Immature natural killer cell (primary cell): ENCODE measurements at regions not wholly inside any gene's neighbourhood (a gene's known extent, or its start where the extent isn't known, plus 50 kb on each side); places are given as distances from the start of the nearest gene placed in this dataset.
"Not testable (repeated sequence)": the region's sequence is repeated elsewhere in the genome, so short reads cannot be mapped to it uniquely, and the experiment has no call there.

Experiments
- DNase-seq, 3 donors: peaks; one replicate each; pipeline ENCODE4 v3.0.0; 2022; ENCODE audit warnings: mixed read lengths in 1 of 3
- H3K27ac Mint-ChIP-seq, 6 donors: one replicate each; pipeline ENCODE4 v1.8.0; 2020; ENCODE audit warnings: mixed read lengths in 6 of 6, mild to moderate bottlenecking in 5 of 6, inconsistent platforms in 4 of 6, moderate library complexity in 3 of 6
- H3K27me3 Mint-ChIP-seq, 3 donors: one replicate each; pipeline ENCODE4 v1.8.0; 2020 to 2021; ENCODE audit warnings: low read depth in 3 of 3, mild to moderate bottlenecking in 3 of 3, mixed read lengths in 3 of 3, moderate library complexity in 3 of 3, inconsistent platforms in 1 of 3
- H3K36me3 Mint-ChIP-seq, 3 donors: one replicate each; pipeline ENCODE4 v1.8.0; 2020; ENCODE audit warnings: mixed read lengths in 3 of 3, inconsistent platforms in 2 of 3, mild to moderate bottlenecking in 2 of 3
- H3K4me1 Mint-ChIP-seq, 2 donors: one replicate each; pipeline ENCODE4 v1.8.0; 2020; ENCODE audit warnings: inconsistent platforms in 2 of 2, mild to moderate bottlenecking in 2 of 2, mixed read lengths in 2 of 2, moderate library complexity in 1 of 2
- H3K4me3 Mint-ChIP-seq, 5 donors: one replicate each; pipeline ENCODE4 v1.8.0; 2020; ENCODE audit warnings: mild to moderate bottlenecking in 5 of 5, mixed read lengths in 5 of 5, inconsistent platforms in 3 of 5, moderate library complexity in 3 of 5
- H3K9me3 Mint-ChIP-seq, 6 donors: one replicate each; pipeline ENCODE4 v1.8.0; 2020; ENCODE audit warnings: mild to moderate bottlenecking in 6 of 6, mixed read lengths in 6 of 6, inconsistent platforms in 4 of 6, moderate library complexity in 3 of 6

GRCh38 chr5:57429513-57430120 is 53.0 kb downstream of the ACTBL2 start:
- Mint-ChIP-seq H3K4me3 (no peak overlapping the region), H3K27me3 (peaks cover 0 to 2% (median 1%) of the 10 kb centered on the region in 3 donors), H3K27ac (no peak overlapping the region), H3K9me3 (peaks cover 0 to 2% (median 0%) of the 10 kb centered on the region in 6 donors), H3K36me3 (no peaks in the 10 kb centered on the region), H3K4me1 (no peaks in the 10 kb centered on the region)
- DNase-seq: no peak

DNA sequence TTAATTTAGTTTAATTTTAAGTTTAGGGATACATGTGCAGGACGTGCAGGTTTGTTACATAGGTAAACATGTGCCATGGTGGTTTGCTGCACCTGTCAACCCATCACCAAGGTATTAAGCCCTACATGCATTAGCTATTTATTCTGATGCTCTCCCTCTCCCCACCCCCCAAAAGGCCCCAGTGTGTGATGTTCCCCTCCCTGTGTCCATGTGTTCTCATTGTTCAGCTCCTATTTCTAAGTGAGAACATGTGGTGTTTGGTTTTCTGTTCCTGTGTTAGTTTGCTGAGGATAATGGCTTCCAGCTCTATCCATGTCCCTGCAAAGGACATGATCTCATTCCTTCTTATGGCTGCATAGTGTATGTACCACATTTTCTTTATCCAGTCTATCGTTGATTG is 53.6 kb downstream of the ACTBL2 start:
- H3K36me3 Mint-ChIP-seq, H3K27me3 Mint-ChIP-seq, H3K4me1 Mint-ChIP-seq, H3K27ac Mint-ChIP-seq, DNase-seq, H3K9me3 Mint-ChIP-seq, H3K4me3 Mint-ChIP-seq: not testable (repeated sequence)

- H3K27ac Mint-ChIP-seq: no peak overlapping the region
- no peaks in the 10 kb centered on the region for H3K36me3 Mint-ChIP-seq
- no peak for DNase-seq
- no peak overlapping the region for H3K4me3 Mint-ChIP-seq
- peaks cover 0 to 2% (median 0%) of the 10 kb centered on the region in 6 donors for H3K9me3 Mint-ChIP-seq
- H3K4me1 Mint-ChIP-seq: no peaks in the 10 kb centered on the region
- peaks cover 0 to 2% (median 1%) of the 10 kb centered on the region in 3 donors for H3K27me3 Mint-ChIP-seq
Measured at GRCh38 chr5:57422993-57423392, 59.6 kb downstream of the ACTBL2 start.

- H3K27me3 Mint-ChIP-seq: peaks cover 0 to 1% (median 0%) of the 10 kb centered on the region in 3 donors
- no peak overlapping the region for H3K4me3 Mint-ChIP-seq
- H3K4me1 Mint-ChIP-seq: no peaks in the 10 kb centered on the region
- no peaks in the 10 kb centered on the region for H3K36me3 Mint-ChIP-seq
- DNase-seq: no peak
- no peak overlapping the region for H3K27ac Mint-ChIP-seq
- H3K9me3 Mint-ChIP-seq: peaks cover 0 to 2% (median 0%) of the 10 kb centered on the region in 6 donors
Measured at GRCh38 chr5:57422341-57422740, 60.3 kb downstream of the ACTBL2 start.

DNA sequence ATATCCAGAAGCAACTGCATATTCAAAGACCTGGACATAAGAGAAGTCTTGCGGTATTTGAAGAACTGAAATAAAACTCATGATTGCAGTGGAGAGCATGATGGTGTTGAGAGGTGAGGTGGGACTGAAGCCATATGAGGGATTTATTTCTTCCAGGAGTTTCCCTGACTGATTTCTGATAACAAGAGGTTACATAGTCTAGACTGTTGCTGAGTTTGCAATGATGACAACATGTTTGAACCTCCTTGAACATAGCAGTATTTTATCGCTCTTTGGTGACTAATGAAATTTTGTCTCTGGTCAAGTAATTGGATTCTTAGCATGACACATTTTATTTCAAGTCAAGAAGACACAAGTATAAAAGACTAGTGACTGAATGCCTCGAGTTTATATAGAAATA is 61.8 kb downstream of the ACTBL2 start:
- no peak overlapping the region for H3K4me3 Mint-ChIP-seq
- DNase-seq: no peak
- no peaks in the 10 kb centered on the region for H3K4me1 Mint-ChIP-seq
- no peaks in the 10 kb centered on the region for H3K36me3 Mint-ChIP-seq
- no peak overlapping the region for H3K27ac Mint-ChIP-seq
- H3K9me3 Mint-ChIP-seq: peaks cover 0 to 4% (median 0%) of the 10 kb centered on the region in 6 donors
- peaks cover 0 to 4% (median 0%) of the 10 kb centered on the region in 3 donors for H3K27me3 Mint-ChIP-seq

- Mint-ChIP-seq H3K4me3 (no peak overlapping the region), H3K27ac (no peak overlapping the region), H3K9me3 (peaks cover 0 to 4% (median 0%) of the 10 kb centered on the region in 6 donors), H3K36me3 (no peaks in the 10 kb centered on the region), H3K4me1 (no peaks in the 10 kb centered on the region), H3K27me3 (peaks cover 0 to 4% (median 0%) of the 10 kb centered on the region in 3 donors)
- no peak for DNase-seq
Measured at GRCh38 chr5:57417971-57418370, 64.6 kb downstream of the ACTBL2 start.

GRCh38 chr5:57417320-57417719 is 65.3 kb downstream of the ACTBL2 start:
- Mint-ChIP-seq H3K27me3 (peaks cover 0 to 4% (median 0%) of the 10 kb centered on the region in 3 donors), H3K4me3 (no peak overlapping the region), H3K27ac (no peak overlapping the region), H3K4me1 (no peaks in the 10 kb centered on the region), H3K9me3 (peaks cover 0 to 4% (median 0%) of the 10 kb centered on the region in 6 donors), H3K36me3 (no peaks in the 10 kb centered on the region)
- DNase-seq: no peak

DNA sequence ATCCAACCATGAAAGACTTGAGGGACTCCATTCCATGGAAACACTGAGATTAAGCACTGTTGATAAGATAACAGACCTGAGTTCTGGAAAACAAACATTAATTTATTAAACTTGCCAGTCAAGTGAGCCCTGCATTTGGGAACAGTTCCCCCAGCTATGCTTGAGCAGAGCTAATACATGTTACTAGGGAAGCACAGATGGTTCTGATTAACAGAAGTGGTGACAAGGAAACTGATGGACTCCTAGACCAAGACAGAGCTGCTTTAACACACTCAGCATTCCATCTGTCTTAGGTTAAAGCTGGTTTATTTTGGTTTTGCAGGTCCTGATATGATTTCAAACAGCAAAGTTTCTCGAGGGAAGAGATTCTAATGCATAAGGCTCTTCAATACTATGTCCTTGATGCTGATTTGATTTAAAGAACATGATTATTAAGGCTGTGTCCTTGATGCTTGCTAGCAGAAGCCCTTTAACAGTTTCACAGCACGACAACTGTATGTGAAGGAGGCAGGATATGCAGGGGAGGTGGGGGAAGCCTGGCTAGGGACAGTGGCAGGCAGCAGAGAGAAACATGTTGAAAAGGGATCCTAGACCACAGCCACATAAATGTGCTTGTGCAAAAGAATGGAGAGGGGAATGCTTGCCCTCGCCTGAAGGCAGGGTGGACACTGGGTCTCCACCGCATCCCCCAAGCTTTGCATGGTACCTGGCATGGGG is 66.2 kb downstream of the ACTBL2 start:
- peaks cover 0 to 4% (median 0%) of the 10 kb centered on the region in 3 donors for H3K27me3 Mint-ChIP-seq
- H3K27ac Mint-ChIP-seq: no peak overlapping the region

GRCh38 chr5:57414857-57415256 is 67.8 kb downstream of the ACTBL2 start:
- no peak overlapping the region for H3K4me3 Mint-ChIP-seq
- DNase-seq: no peak
- H3K36me3 Mint-ChIP-seq: no peaks in the 10 kb centered on the region
- no peaks in the 10 kb centered on the region for H3K4me1 Mint-ChIP-seq
- H3K9me3 Mint-ChIP-seq: peaks cover 0 to 4% (median 0%) of the 10 kb centered on the region in 6 donors
- H3K27me3 Mint-ChIP-seq: peaks cover 0 to 4% (median 0%) of the 10 kb centered on the region in 3 donors
- H3K27ac Mint-ChIP-seq: no peak overlapping the region

More for the DNA sequence above, 66.2 kb downstream of the ACTBL2 start:
- H3K36me3 Mint-ChIP-seq: no peaks in the 10 kb centered on the region
- H3K4me3 Mint-ChIP-seq: no peak overlapping the region
- peaks cover 0 to 4% (median 0%) of the 10 kb centered on the region in 6 donors for H3K9me3 Mint-ChIP-seq
- H3K4me1 Mint-ChIP-seq: no peaks in the 10 kb centered on the region
- no peak for DNase-seq

DNA sequence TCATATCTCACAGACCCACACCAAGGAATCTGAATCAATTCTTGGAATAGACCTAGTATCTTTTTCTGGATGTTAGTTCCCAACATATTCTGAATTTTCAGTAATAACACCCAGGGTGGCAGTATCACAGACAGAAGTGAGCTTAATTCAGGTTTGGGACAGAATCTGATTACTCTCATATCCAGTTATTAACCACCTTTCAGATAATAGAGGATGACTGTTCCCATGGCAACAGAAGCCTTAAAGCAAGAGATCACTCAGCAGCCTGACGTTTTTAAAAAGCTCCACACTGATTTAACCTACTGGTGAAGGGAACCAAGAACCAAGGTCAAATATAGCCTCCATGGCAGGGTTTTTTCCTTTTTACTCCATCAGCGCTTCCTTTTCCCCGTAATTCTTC is 68.4 kb downstream of the ACTBL2 start:
- H3K27me3 Mint-ChIP-seq: peaks cover 0 to 4% (median 0%) of the 10 kb centered on the region in 3 donors
- H3K4me1 Mint-ChIP-seq: no peaks in the 10 kb centered on the region
- H3K9me3 Mint-ChIP-seq: peaks cover 0 to 4% (median 0%) of the 10 kb centered on the region in 6 donors
- no peak overlapping the region for H3K4me3 Mint-ChIP-seq
- no peak overlapping the region for H3K27ac Mint-ChIP-seq
- no peak for DNase-seq
- H3K36me3 Mint-ChIP-seq: no peaks in the 10 kb centered on the region

DNA sequence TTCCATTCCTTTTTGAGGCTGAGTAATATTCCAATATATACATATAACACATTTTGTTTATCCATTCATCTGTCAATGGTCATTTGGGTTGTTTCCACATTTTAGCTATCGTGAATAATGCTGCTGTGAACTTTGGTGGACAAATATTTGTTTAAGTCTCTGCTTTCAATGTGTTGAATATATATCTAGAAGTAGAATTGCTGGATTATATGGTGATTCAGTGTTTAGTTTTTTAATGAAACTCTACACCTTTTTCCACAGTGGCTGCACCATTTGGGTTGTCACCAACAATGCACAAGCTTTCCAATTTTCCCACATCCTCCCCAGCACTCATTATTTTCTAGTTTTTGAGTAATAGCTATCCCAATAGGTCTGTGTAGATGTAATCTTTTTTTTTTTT is 69.5 kb downstream of the ACTBL2 start:
- no peaks in the 10 kb centered on the region for H3K36me3 Mint-ChIP-seq
- peaks cover 0 to 4% (median 0%) of the 10 kb centered on the region in 3 donors for H3K27me3 Mint-ChIP-seq
- no peak overlapping the region for H3K4me3 Mint-ChIP-seq
- no peak for DNase-seq
- no peaks in the 10 kb centered on the region for H3K4me1 Mint-ChIP-seq
- H3K27ac Mint-ChIP-seq: no peak overlapping the region
- H3K9me3 Mint-ChIP-seq: peaks cover 0 to 4% (median 0%) of the 10 kb centered on the region in 6 donors

DNA sequence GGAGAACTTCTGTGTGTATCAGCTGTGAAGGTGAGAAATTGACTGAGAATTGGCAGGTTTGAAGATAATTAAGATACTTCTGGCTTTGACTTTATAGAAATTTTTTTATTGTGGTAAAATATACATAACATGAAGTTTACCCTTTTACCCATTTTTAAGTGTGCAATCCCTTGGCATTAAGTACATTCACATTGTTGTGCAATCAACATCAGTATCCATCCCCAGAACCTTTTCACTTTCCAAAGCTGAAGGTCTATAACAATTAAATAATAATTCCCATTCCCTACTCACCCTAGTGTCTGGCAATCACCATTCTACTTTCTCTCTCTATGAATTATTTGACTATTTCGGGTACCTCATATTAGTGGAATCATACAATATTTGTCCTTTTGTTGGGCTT is 69.9 kb downstream of the ACTBL2 start:
- H3K4me3 Mint-ChIP-seq: no peak overlapping the region
- peaks cover 0 to 2% (median 0%) of the 10 kb centered on the region in 6 donors for H3K9me3 Mint-ChIP-seq
- H3K4me1 Mint-ChIP-seq: no peaks in the 10 kb centered on the region
- DNase-seq: no peak
- H3K36me3 Mint-ChIP-seq: no peaks in the 10 kb centered on the region
- peaks cover 0 to 4% (median 0%) of the 10 kb centered on the region in 3 donors for H3K27me3 Mint-ChIP-seq
- H3K27ac Mint-ChIP-seq: no peak overlapping the region

- DNase-seq: no peak
- H3K4me3 Mint-ChIP-seq: no peak overlapping the region
- H3K9me3 Mint-ChIP-seq: peaks cover 0 to 2% (median 0%) of the 10 kb centered on the region in 6 donors
- no peaks in the 10 kb centered on the region for H3K4me1 Mint-ChIP-seq
- peaks cover 0 to 4% (median 0%) of the 10 kb centered on the region in 3 donors for H3K27me3 Mint-ChIP-seq
- no peaks in the 10 kb centered on the region for H3K36me3 Mint-ChIP-seq
- no peak overlapping the region for H3K27ac Mint-ChIP-seq
Measured at GRCh38 chr5:57411982-57412381, 70.6 kb downstream of the ACTBL2 start.

DNA sequence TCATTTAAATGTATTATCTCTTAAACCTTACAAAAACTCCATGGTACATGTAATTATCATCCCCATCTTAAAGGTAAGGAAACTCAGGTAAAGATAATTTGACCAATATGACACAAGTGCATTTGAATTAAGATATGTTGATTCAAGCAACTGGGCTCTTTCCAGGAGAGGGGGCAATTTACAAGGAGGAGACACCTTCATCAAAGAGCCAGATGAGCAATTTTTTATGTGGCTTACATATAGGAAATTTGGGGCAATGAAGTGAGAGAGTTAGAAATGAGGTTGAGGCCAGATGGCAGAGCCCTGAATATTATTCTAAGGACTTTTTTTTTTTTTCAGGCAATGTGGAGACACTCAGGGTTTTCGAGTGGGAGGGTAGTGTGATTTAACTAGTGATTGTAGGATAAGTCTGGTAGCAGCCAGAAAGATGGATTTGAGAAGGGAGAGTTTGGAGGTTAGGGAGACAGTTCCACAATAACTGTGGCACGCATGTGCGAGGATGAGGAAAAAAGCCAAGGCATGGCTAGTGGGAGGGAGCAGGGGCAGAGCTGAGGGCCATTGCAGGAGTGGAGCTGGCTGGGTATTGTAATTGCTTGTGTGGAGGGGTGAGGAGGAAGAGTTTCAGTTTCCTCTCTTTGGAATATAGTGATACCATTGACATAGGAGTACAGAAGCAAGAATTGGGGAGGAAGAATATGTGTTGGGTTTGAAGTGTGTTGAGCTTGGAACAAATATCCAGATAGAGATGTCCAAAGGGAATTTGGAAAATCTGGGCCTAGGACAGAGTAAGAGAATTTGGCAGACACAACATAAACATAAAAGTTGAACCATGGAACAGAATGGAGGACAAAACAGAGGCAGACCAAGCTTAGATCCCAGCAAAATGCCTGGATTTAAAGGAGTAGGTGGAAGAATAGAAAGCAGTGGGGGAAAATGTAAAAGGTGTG is 72.0 kb downstream of the ACTBL2 start:
- Mint-ChIP-seq H3K4me3 (no peak overlapping the region), H3K36me3 (no peaks in the 10 kb centered on the region), H3K4me1 (no peaks in the 10 kb centered on the region), H3K27ac (no peak overlapping the region), H3K9me3 (no peaks in the 10 kb centered on the region), H3K27me3 (no peaks in the 10 kb centered on the region)
- DNase-seq: no peak
